ENCODE measurements at regions not wholly inside any gene's neighbourhood (a gene's known extent, or its start where the extent isn't known, plus 50 kb on each side); places are given as distances from the start of the nearest gene placed in this dataset.
A peak's percentile ranks its signal among the peaks of the same experiment; 100 is the strongest.

- DNase-seq (ENCODE audit: low read depth in 1 of 2, low spot score in 1 of 2) = no peak
- TF ChIP-seq JUND (IDR thresholded peaks at IDR 0.05; ENCODE audit: low read depth) = no peak
- in situ Hi-C loops (cut with HindIII; ENCODE audit: low pct_unique_long_range_greater_than_20kb, low sequenced_read_pairs) = no loop called here
Measured at GRCh38 chr14:101031721-101032120, 128.2 kb upstream of the RTL1 start.

GRCh38 chr14:101032433-101032832 lies 128.9 kb upstream of the RTL1 start:
- in situ Hi-C loops (cut with HindIII; ENCODE audit: low pct_unique_long_range_greater_than_20kb, low sequenced_read_pairs) = no loop called here
- no peak for TF ChIP-seq JUND (IDR thresholded peaks at IDR 0.05; ENCODE audit: low read depth)
- DNase-seq (ENCODE audit: low read depth in 1 of 2, low spot score in 1 of 2) = no peak

GRCh38 chr14:101033006-101033405 lies 129.5 kb upstream of the RTL1 start:
- DNase-seq (ENCODE audit: low read depth in 1 of 2, low spot score in 1 of 2) = no peak
- in situ Hi-C loops (cut with HindIII; ENCODE audit: low pct_unique_long_range_greater_than_20kb, low sequenced_read_pairs) = no loop called here
- TF ChIP-seq JUND (IDR thresholded peaks at IDR 0.05; ENCODE audit: low read depth) = no peak

- TF ChIP-seq JUND (IDR thresholded peaks at IDR 0.05; ENCODE audit: low read depth) = no peak
- no peak for DNase-seq (ENCODE audit: low read depth in 1 of 2, low spot score in 1 of 2)
- in situ Hi-C loops (cut with HindIII; ENCODE audit: low pct_unique_long_range_greater_than_20kb, low sequenced_read_pairs) = no loop called here
Measured at GRCh38 chr14:101033446-101034165, 130.1 kb upstream of the RTL1 start.

- in situ Hi-C loops (cut with HindIII; ENCODE audit: low pct_unique_long_range_greater_than_20kb, low sequenced_read_pairs) = no loop called here
- no peak for DNase-seq (ENCODE audit: low read depth in 1 of 2, low spot score in 1 of 2)
- no peak for TF ChIP-seq JUND (IDR thresholded peaks at IDR 0.05; ENCODE audit: low read depth)
Measured at GRCh38 chr14:101034986-101035385, 131.5 kb upstream of the RTL1 start.

- no peak for TF ChIP-seq JUND (IDR thresholded peaks at IDR 0.05; ENCODE audit: low read depth)
- in situ Hi-C loops (cut with HindIII; ENCODE audit: low pct_unique_long_range_greater_than_20kb, low sequenced_read_pairs) = no loop called here
- no peak for DNase-seq (ENCODE audit: low read depth in 1 of 2, low spot score in 1 of 2)
Measured at GRCh38 chr14:101035466-101036225, 132.1 kb upstream of the RTL1 start.

GRCh38 chr14:101037021-101037817 lies 133.7 kb upstream of the RTL1 start:
- in situ Hi-C loops (cut with HindIII; ENCODE audit: low pct_unique_long_range_greater_than_20kb, low sequenced_read_pairs) = no loop called here
- no peak for TF ChIP-seq JUND (IDR thresholded peaks at IDR 0.05; ENCODE audit: low read depth)
- no peak for DNase-seq (ENCODE audit: low read depth in 1 of 2, low spot score in 1 of 2)

GRCh38 chr14:101039031-101039754 lies 135.7 kb upstream of the RTL1 start:
- no peak for DNase-seq (ENCODE audit: low read depth in 1 of 2, low spot score in 1 of 2)
- in situ Hi-C loops (cut with HindIII; ENCODE audit: low pct_unique_long_range_greater_than_20kb, low sequenced_read_pairs) = no loop called here
- TF ChIP-seq JUND (IDR thresholded peaks at IDR 0.05; ENCODE audit: low read depth) = no peak

GRCh38 chr14:101039755-101040138 lies 136.2 kb upstream of the RTL1 start:
- in situ Hi-C loops (cut with HindIII; ENCODE audit: low pct_unique_long_range_greater_than_20kb, low sequenced_read_pairs) = no loop called here
- no peak for TF ChIP-seq JUND (IDR thresholded peaks at IDR 0.05; ENCODE audit: low read depth)
- DNase-seq (ENCODE audit: low read depth in 1 of 2, low spot score in 1 of 2) = no peak

GRCh38 chr14:101040538-101041442 lies 137.3 kb upstream of the RTL1 start:
- in situ Hi-C loops (cut with HindIII; ENCODE audit: low pct_unique_long_range_greater_than_20kb, low sequenced_read_pairs) = no loop called here
- no peak for TF ChIP-seq JUND (IDR thresholded peaks at IDR 0.05; ENCODE audit: low read depth)
- DNase-seq (ENCODE audit: low read depth in 1 of 2, low spot score in 1 of 2) = peak in 1 of 2 experiments; percentile 9

GRCh38 chr14:101043891-101044290 lies 140.4 kb upstream of the RTL1 start:
- DNase-seq (ENCODE audit: low read depth in 1 of 2, low spot score in 1 of 2) = no peak
- in situ Hi-C loops (cut with HindIII; ENCODE audit: low pct_unique_long_range_greater_than_20kb, low sequenced_read_pairs) = no loop called here
- no peak for TF ChIP-seq JUND (IDR thresholded peaks at IDR 0.05; ENCODE audit: low read depth)
